H1 (cell line): ENCODE measurements at regions not wholly inside any gene's neighbourhood (a gene's known extent, or its start where the extent isn't known, plus 50 kb on each side); places are given as distances from the start of the nearest gene placed in this dataset.

Source experiments
- CTCF ChIA-PET: fragments of 300-600 bp; sonication (Branson Sonifier 250); formaldehyde crosslinking; loops from one replicate; lab custom pipeline; 2021; ENCODE audit not compliant: partially characterized antibody; lab: Charles Lee
- POLR2A ChIA-PET: fragments of 300-600 bp; sonication (Branson Sonifier 250); formaldehyde crosslinking; loops from one replicate; lab custom pipeline; 2021; ENCODE audit warnings: inconsistent platforms; ENCODE audit not compliant: partially characterized antibody; lab: Charles Lee
- DNase-seq, 2 experiments: peaks; one replicate each; pipeline versions ENCODE4 v3.0.0 to v3.0.0-alpha.2; 2010 to 2022; ENCODE audit warnings: low spot score in 2 of 2, low read depth in 1 of 2, mixed read lengths in 1 of 2
- FAIRE-seq: peaks from 2 replicates; lab custom pipeline; 2011; peaks lifted over from hg19 to GRCh38; lab: Jason Lieb, UNC
- H2AFZ ChIP-seq: 2 replicates; pipeline ENCODE4 v1.8.1; 2012; ENCODE audit warnings: low read length, inconsistent platforms
- H2AK5ac ChIP-seq: 2 replicates; pipeline ENCODE4 v1.6.1; 2013; ENCODE audit warnings: low read depth, low read length
- H2BK120ac ChIP-seq: replicated peaks from 2 replicates; pipeline ENCODE3; 2013; ENCODE audit warnings: low read depth, low read length, inconsistent platforms
- H2BK12ac ChIP-seq: 2 replicates; pipeline ENCODE4 v1.6.1; 2013; ENCODE audit warnings: low read depth, low read length
- H2BK15ac ChIP-seq: 2 replicates; pipeline ENCODE4 v1.6.1; 2013; ENCODE audit warnings: low read length
- H2BK20ac ChIP-seq: 2 replicates; pipeline ENCODE4 v1.6.1; 2013; ENCODE audit warnings: low read length
- H2BK5ac ChIP-seq: 2 replicates; pipeline ENCODE4 v1.6.1; 2013; ENCODE audit warnings: low read depth, low read length
- H3K14ac ChIP-seq: 2 replicates; pipeline ENCODE4 v1.6.1; 2013; ENCODE audit warnings: inconsistent platforms; ENCODE audit not compliant: insufficient read length
- H3K18ac ChIP-seq: 2 replicates; pipeline ENCODE4 v1.6.1; 2013; ENCODE audit warnings: low read length; ENCODE audit errors: extremely low read depth
- H3K23ac ChIP-seq: 2 replicates; pipeline ENCODE4 v1.6.1; 2013; ENCODE audit warnings: inconsistent platforms; ENCODE audit not compliant: insufficient read length
- H3K23me2 ChIP-seq: 2 replicates; pipeline ENCODE4 v1.6.1; 2013; ENCODE audit warnings: low read depth, low read length
- H3K27ac ChIP-seq: 2 replicates; pipeline ENCODE4 v1.6.1; 2011; ENCODE audit warnings: low read depth, low read length, inconsistent platforms
- H3K27me3 ChIP-seq, 4 experiments: replicated peaks in 1 of 4; 1 replicate in 1 of 4; 2 replicates in 3 of 4; pipeline versions ENCODE4 v1.6.1 to v1.8.1; 2011 to 2013; ENCODE audit warnings: low read length in 3 of 4, mild to moderate bottlenecking in 3 of 4, inconsistent platforms in 2 of 4, mixed read lengths in 2 of 4, moderate library complexity in 1 of 4; ENCODE audit not compliant: control insufficient read depth in 3 of 4, insufficient read depth in 3 of 4; ENCODE audit errors: extremely low read depth in 1 of 4
- H3K36me3 ChIP-seq, 4 experiments: 2 replicates each; pipeline versions ENCODE4 v1.6.1 to v1.8.1; 2011 to 2013; ENCODE audit warnings: mild to moderate bottlenecking in 4 of 4, low read length in 3 of 4, moderate library complexity in 2 of 4, control low read depth in 1 of 4, inconsistent platforms in 1 of 4; ENCODE audit not compliant: insufficient read depth in 4 of 4, control insufficient read depth in 2 of 4
- H3K4ac ChIP-seq: replicated peaks from 2 replicates; pipeline ENCODE3; 2013; ENCODE audit warnings: low read length, low read depth, mixed read lengths, inconsistent platforms; ENCODE audit not compliant: insufficient read length
- H3K4me1 ChIP-seq, 4 experiments: replicated peaks in 1 of 4; 1 replicate in 1 of 4; 2 replicates in 3 of 4; pipeline versions ENCODE4 v1.6.1 to v1.8.1; 2011 to 2013; ENCODE audit warnings: low read length in 3 of 4, inconsistent platforms in 2 of 4, mixed read lengths in 1 of 4; ENCODE audit not compliant: insufficient read depth in 4 of 4, control insufficient read depth in 3 of 4
- H3K4me2 ChIP-seq, 2 experiments: 2 replicates each; pipeline versions ENCODE4 v1.6.1 to v1.8.1; 2011 to 2013; ENCODE audit warnings: low read depth in 2 of 2, low read length in 2 of 2, control low read depth in 1 of 2, inconsistent platforms in 1 of 2, mild to moderate bottlenecking in 1 of 2; ENCODE audit not compliant: insufficient read depth in 1 of 2
- H3K4me3 ChIP-seq, 4 experiments: fragments of 200-600, 300-600 bp in 1 of 4; sonication (generic), shearing (Covaris generic), sonication (Bioruptor Twin) in 1 of 4; 2 replicates each; pipeline versions ENCODE4 v1.5.1 to v1.8.1; 2011 to 2016; ENCODE audit warnings: low read length in 4 of 4, low read depth in 3 of 4, control low read depth in 2 of 4, inconsistent platforms in 2 of 4, mild to moderate bottlenecking in 2 of 4, mixed read lengths in 1 of 4, moderate library complexity in 1 of 4; ENCODE audit not compliant: insufficient read depth in 2 of 4; ENCODE audit errors: extremely low read depth in 1 of 4
- H3K56ac ChIP-seq: replicated peaks from 2 replicates; pipeline ENCODE3; 2013; ENCODE audit warnings: low read depth, mild to moderate bottlenecking, mixed read lengths, low read length, inconsistent platforms; ENCODE audit not compliant: insufficient read length
- H3K79me1 ChIP-seq: 2 replicates; pipeline ENCODE4 v1.6.1; 2013; ENCODE audit warnings: low read depth, low read length, control low read depth
- H3K79me2 ChIP-seq, 2 experiments: 2 replicates each; pipeline versions ENCODE4 v1.6.1 to v1.8.1; 2012 to 2013; ENCODE audit warnings: low read length in 2 of 2, mild to moderate bottlenecking in 2 of 2, inconsistent platforms in 1 of 2; ENCODE audit not compliant: insufficient read depth in 2 of 2, control insufficient read depth in 1 of 2
- H3K9ac ChIP-seq, 4 experiments: replicated peaks in 1 of 4; 1 replicate in 1 of 4; 2 replicates in 3 of 4; pipeline versions ENCODE4 v1.6.1 to v1.8.1; 2011 to 2013; ENCODE audit warnings: low read depth in 3 of 4, low read length in 3 of 4, control low read depth in 2 of 4, mild to moderate bottlenecking in 2 of 4, moderate library complexity in 2 of 4, inconsistent platforms in 1 of 4; ENCODE audit errors: extremely low read depth in 1 of 4
- H3K9me3 ChIP-seq, 2 experiments: 2 replicates each; pipeline versions ENCODE4 v1.6.1 to v1.8.1; 2012 to 2013; ENCODE audit warnings: mild to moderate bottlenecking in 2 of 2, moderate library complexity in 2 of 2, control low read depth in 1 of 2, inconsistent platforms in 1 of 2, low read depth in 1 of 2, low read length in 1 of 2, mixed read lengths in 1 of 2; ENCODE audit not compliant: insufficient read depth in 2 of 2
- H4K20me1 ChIP-seq, 2 experiments: replicated peaks in 1 of 2; 2 replicates each; pipeline versions ENCODE3 to v1.8.1; 2011 to 2013; ENCODE audit warnings: inconsistent platforms in 2 of 2, low read length in 2 of 2, mild to moderate bottlenecking in 1 of 2; ENCODE audit not compliant: insufficient read depth in 2 of 2, control insufficient read depth in 1 of 2
- H4K5ac ChIP-seq: 2 replicates; pipeline ENCODE4 v1.6.1; 2013; ENCODE audit warnings: low read length, low read depth, mixed read lengths, inconsistent platforms; ENCODE audit not compliant: insufficient read length
- H4K8ac ChIP-seq: 2 replicates; pipeline ENCODE4 v1.8.0; 2013; ENCODE audit warnings: mild to moderate bottlenecking, moderate library complexity, low read length, inconsistent platforms; ENCODE audit not compliant: insufficient read depth; ENCODE audit errors: extremely low read depth
- H4K91ac ChIP-seq: replicated peaks from 2 replicates; pipeline ENCODE3; 2013; ENCODE audit warnings: low read length, mixed read lengths, inconsistent platforms; ENCODE audit not compliant: insufficient read length
- CBX5 ChIP-seq: fragments of 300-800, 300-1000 bp; sonication (generic); IDR thresholded peaks from 2 replicates; pipeline ENCODE4 v1.7.1; 2016; ENCODE audit warnings: antibody characterized with exemption, low read length, low read depth
- CBX8 ChIP-seq: fragments of 300-800, 300-1000 bp; sonication (generic); IDR thresholded peaks from 2 replicates; pipeline ENCODE4 v1.7.1; 2016; ENCODE audit warnings: low read depth, low read length, borderline replicate concordance
- CEBPB ChIP-seq: IDR thresholded peaks from 2 replicates; pipeline ENCODE4 v1.6.1; 2012; ENCODE audit warnings: low read depth, low read length
- CREB1 ChIP-seq: IDR thresholded peaks from 2 replicates; pipeline ENCODE4 v1.6.1; 2012; ENCODE audit warnings: inconsistent platforms
- GTF2F1 ChIP-seq: IDR thresholded peaks from 2 replicates; pipeline ENCODE4 v1.6.1; 2012; ENCODE audit warnings: low read depth, low read length, improper control_type of control experiment, borderline replicate concordance
- HDAC6 ChIP-seq: IDR thresholded peaks from one replicate; pipeline ENCODE4 v1.7.1; 2012; ENCODE audit warnings: low read depth, mild to moderate bottlenecking, inconsistent platforms, low read length, moderate library complexity
- JUN ChIP-seq: IDR thresholded peaks from 2 replicates; pipeline ENCODE4 v1.6.1; 2011; ENCODE audit warnings: low read depth, mild to moderate bottlenecking, improper control_type of control experiment, low read length
- NRF1 ChIP-seq: IDR thresholded peaks from 2 replicates; pipeline ENCODE4 v1.6.1; 2011; ENCODE audit warnings: mild to moderate bottlenecking, low read depth, low read length, improper control_type of control experiment
- SIN3A ChIP-seq, 2 experiments: IDR thresholded peaks in 1 of 2; conservative IDR thresholded peaks in 1 of 2; 2 replicates each; pipeline ENCODE4 v1.6.1; 2011 to 2012; ENCODE audit warnings: low read length in 2 of 2, improper control_type of control experiment in 1 of 2, low read depth in 1 of 2, mild to moderate bottlenecking in 1 of 2
- SIRT6 ChIP-seq: IDR thresholded peaks from one replicate; pipeline ENCODE4 v1.7.1; 2012; ENCODE audit warnings: low read length, inconsistent platforms
- SP2 ChIP-seq: IDR thresholded peaks from 2 replicates; pipeline ENCODE4 v1.6.1; 2012; ENCODE audit warnings: mild to moderate bottlenecking, low read length, inconsistent platforms
- SP4 ChIP-seq: IDR thresholded peaks from 2 replicates; pipeline ENCODE4 v1.6.1; 2012; ENCODE audit warnings: low read length, inconsistent platforms
- SUZ12 ChIP-seq: fragments of 200-600 bp; sonication (generic); IDR thresholded peaks from 2 replicates; pipeline ENCODE4 v1.6.1; 2012; ENCODE audit warnings: mild to moderate bottlenecking, inconsistent platforms, low read length, moderate library complexity, mixed read lengths
- TAF7 ChIP-seq: optimal IDR thresholded peaks from 2 replicates; pipeline ENCODE3; 2011; ENCODE audit warnings: low read depth, mild to moderate bottlenecking, inconsistent platforms, low read length, moderate library complexity, borderline replicate concordance
- WGBS, 2 experiments: shearing (Covaris generic) in 1 of 2; methylation state at CpG; one replicate each; pipeline versions ENCODE4 v1.1.6 to v1.1.7; 2013 to 2015; ENCODE audit warnings: low lambda C conversion rate in 2 of 2, mixed read lengths in 2 of 2, inconsistent platforms in 1 of 2, low coverage in 1 of 2, missing lambda C conversion rate in 1 of 2; ENCODE audit not compliant: insufficient replicate concordance in 2 of 2, insufficient coverage in 1 of 2, insufficient read length in 1 of 2; ENCODE audit errors: extremely low coverage in 1 of 2, missing lambda C conversion rate in 1 of 2; 5-methylcytosine and 5-hydroxymethylcytosine counted together
- TF ChIP-seq, protein P1 (sequence below): IDR thresholded peaks from 2 replicates; pipeline ENCODE4 v1.6.1; 2011; ENCODE audit warnings: low read depth, mild to moderate bottlenecking, low read length; ENCODE audit not compliant: insufficient read depth

DNA sequence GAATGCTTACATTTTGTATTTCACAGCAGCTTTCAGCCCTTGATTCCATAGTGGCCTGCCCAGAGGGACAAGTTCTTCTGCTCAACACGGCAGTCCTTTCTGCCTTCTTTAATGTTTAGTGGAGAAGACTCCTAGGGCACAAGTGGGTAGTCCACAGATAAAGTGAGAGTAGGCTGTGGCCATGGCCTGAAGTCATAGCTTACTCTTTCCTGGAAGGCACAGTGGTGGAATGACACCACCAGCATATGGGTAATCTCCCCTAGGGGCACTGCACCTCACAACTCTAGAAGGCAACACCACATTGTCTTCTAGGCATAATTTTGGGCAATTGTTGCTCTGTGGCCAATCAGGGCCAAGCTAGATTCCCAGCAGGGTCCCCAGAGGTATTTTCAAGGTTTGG, 155.4 kb upstream of the MAMLD1 start:
- H3K4me1 ChIP-seq = no peaks in the 10 kb centered on the region
- H3K79me2 ChIP-seq = no peaks in the 10 kb centered on the region
- H3K9ac ChIP-seq = no peak overlapping the region
- no peak overlapping the region for H3K4ac ChIP-seq
- no peak overlapping the region for H3K27ac ChIP-seq
- no peaks in the 10 kb centered on the region for H3K27me3 ChIP-seq
- H3K79me1 ChIP-seq = no peaks in the 10 kb centered on the region
- no peak overlapping the region for H4K91ac ChIP-seq
- H3K36me3 ChIP-seq = no peaks in the 10 kb centered on the region
- no peaks in the 10 kb centered on the region for H3K9me3 ChIP-seq
- H2BK15ac ChIP-seq = no peak overlapping the region
- ChIA-PET CTCF (interaction anchor here (0.6 to 1.7 kb wide), 4 partner anchors 9 to 179 kb away, joined by 3 to 5 read pairs (median 3); no protein-coding TSS in a partner anchor), POLR2A (no interaction called here)
- no peak overlapping the region for H2BK120ac ChIP-seq
- no peak overlapping the region for H3K4me2 ChIP-seq
- H2AFZ ChIP-seq = no peak overlapping the region
- no peak for DNase-seq
- H4K5ac ChIP-seq = no peak overlapping the region
- H3K18ac ChIP-seq = no peak overlapping the region
- no peak overlapping the region for H4K8ac ChIP-seq
- H3K14ac ChIP-seq = no peak overlapping the region
- no peaks in the 10 kb centered on the region for H4K20me1 ChIP-seq
- no peak overlapping the region for H2BK20ac ChIP-seq
- no peak overlapping the region for H2BK12ac ChIP-seq
- no peak overlapping the region for H2AK5ac ChIP-seq
- H3K56ac ChIP-seq = no peak overlapping the region
- H3K4me3 ChIP-seq = no peak overlapping the region
- FAIRE-seq = no peak
- H3K23ac ChIP-seq = no peak overlapping the region
- 100% methylated on average over 1 of the region's 1 CpG; no CpG with 5 or more reads in 1 of the 2 experiments for WGBS, 2 experiments
- no peaks in the 10 kb centered on the region for H3K23me2 ChIP-seq
- no peak overlapping the region for H2BK5ac ChIP-seq
- TF ChIP-seq SUZ12 (no peak), SIN3A (conservative IDR thresholded peaks at IDR 0.05 in 1 of 2, IDR thresholded peaks at IDR 0.05 in 1 of 2; ENCODE audit: low read depth in 1 of 2, low read length in 2 of 2) (no peak), TAF7 (no peak), CEBPB (no peak), HDAC6 (no peak), SP4 (no peak), CREB1 (no peak), NRF1 (no peak), GTF2F1 (no peak), SIRT6 (no peak), JUN (no peak), SP2 (no peak), CBX5 (no peak), CBX8 (no peak)
- TF ChIP-seq, protein P1, sequence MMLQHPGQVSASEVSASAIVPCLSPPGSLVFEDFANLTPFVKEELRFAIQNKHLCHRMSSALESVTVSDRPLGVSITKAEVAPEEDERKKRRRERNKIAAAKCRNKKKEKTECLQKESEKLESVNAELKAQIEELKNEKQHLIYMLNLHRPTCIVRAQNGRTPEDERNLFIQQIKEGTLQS = no peak
